ENCODE measurements at regions not wholly inside any gene's neighbourhood (a gene's known extent, or its start where the extent isn't known, plus 50 kb on each side); places are given as distances from the start of the nearest gene placed in this dataset.

DNA sequence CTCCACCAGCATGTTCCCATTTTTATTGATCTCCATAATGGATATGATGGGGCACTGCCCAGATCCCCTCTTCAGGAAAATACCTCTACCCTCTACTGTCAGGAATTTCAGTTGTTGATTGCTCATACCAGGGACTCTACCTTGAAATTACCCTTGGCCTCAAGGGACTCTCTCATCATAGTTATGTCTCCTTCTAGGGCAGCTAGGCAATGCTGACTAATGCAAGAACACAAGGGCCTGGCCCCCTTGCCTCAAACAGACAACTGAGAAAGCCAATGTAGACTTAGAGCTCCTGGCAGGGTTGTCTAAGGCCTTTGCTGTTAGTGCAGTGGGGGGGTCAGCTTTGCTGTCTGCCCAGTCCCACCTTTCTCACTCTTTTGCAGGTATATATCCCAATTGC is 493.1 kb downstream of the BTBD3 start:
- no peaks in the 10 kb centered on the region for H3K27me3 ChIP-seq
- no peak overlapping the region for H3K4me3 ChIP-seq
- no peak overlapping the region for H2AFZ ChIP-seq
- no peaks in the 10 kb centered on the region for H3K79me2 ChIP-seq
- DNase-seq (ENCODE audit: low spot score), result no peak
- H3K9me3 ChIP-seq (ENCODE audit: low read depth), result no peaks in the 10 kb centered on the region
- H3K27ac ChIP-seq, result no peak overlapping the region
- H3K4me1 ChIP-seq (ENCODE audit: insufficient read depth), result peaks cover 15% of the 10 kb centered on the region
- TF ChIP-seq, protein P1, sequence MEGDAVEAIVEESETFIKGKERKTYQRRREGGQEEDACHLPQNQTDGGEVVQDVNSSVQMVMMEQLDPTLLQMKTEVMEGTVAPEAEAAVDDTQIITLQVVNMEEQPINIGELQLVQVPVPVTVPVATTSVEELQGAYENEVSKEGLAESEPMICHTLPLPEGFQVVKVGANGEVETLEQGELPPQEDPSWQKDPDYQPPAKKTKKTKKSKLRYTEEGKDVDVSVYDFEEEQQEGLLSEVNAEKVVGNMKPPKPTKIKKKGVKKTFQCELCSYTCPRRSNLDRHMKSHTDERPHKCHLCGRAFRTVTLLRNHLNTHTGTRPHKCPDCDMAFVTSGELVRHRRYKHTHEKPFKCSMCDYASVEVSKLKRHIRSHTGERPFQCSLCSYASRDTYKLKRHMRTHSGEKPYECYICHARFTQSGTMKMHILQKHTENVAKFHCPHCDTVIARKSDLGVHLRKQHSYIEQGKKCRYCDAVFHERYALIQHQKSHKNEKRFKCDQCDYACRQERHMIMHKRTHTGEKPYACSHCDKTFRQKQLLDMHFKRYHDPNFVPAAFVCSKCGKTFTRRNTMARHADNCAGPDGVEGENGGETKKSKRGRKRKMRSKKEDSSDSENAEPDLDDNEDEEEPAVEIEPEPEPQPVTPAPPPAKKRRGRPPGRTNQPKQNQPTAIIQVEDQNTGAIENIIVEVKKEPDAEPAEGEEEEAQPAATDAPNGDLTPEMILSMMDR (IDR thresholded peaks at IDR 0.05; ENCODE audit: poor library complexity), result no peak
- no peak for TF ChIP-seq EZH2 (IDR thresholded peaks at IDR 0.05; ENCODE audit: borderline replicate concordance)
- no peak for TF ChIP-seq EZH2phosphoT487 (IDR thresholded peaks at IDR 0.05; ENCODE audit: low read depth, severe bottlenecking, unreplicated experiment)
- no peak overlapping the region for H3K4me2 ChIP-seq
- H3K36me3 ChIP-seq (replicated peaks; ENCODE audit: insufficient read depth, low read depth), result no peaks in the 10 kb centered on the region
- no peaks in the 10 kb centered on the region for H4K20me1 ChIP-seq (ENCODE audit: insufficient read depth, poor library complexity, severe bottlenecking)
- H3K9me2 ChIP-seq (replicated peaks; ENCODE audit: insufficient read depth), result no peaks in the 10 kb centered on the region

DNA sequence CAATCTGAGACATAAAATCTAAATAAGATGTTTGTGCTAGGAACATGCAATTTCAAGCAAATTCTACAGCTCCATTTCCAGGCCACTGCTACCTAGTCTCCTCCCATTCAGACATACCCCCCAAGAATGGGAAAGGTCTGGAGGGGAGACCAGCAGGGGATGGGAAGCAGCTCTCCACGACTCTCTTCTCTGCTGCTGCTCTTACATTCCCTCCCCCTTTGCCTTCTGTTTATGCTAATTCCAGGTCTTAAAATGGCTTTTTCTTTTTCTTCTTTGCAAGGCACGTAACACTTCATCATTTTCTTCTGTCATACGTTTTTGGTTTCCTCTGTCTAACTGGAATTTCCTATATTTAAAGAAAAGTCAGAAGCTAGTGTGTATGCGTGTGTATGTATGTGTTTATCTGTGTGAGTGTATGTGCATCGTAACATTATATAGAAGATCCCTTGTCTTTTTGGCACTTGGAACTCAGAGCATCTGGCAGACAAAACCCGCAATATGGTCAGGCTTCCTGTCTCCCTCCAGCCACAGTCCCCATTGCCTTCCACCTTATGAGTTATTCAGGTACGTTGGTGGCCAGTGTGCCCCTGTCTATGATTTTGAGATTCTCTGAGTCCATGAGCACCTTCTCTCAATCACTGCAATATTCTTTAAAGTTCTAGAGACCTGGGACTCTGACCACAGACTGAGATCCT is 493.7 kb downstream of the BTBD3 start:
- Histone ChIP-seq H3K27ac (no peak overlapping the region), H4K20me1 (ENCODE audit: insufficient read depth, poor library complexity, severe bottlenecking) (no peaks in the 10 kb centered on the region), H3K4me2 (no peak overlapping the region), H3K36me3 (replicated peaks; ENCODE audit: insufficient read depth, low read depth) (no peaks in the 10 kb centered on the region), H3K27me3 (no peaks in the 10 kb centered on the region), H3K4me3 (no peak overlapping the region), H3K9me3 (ENCODE audit: low read depth) (no peaks in the 10 kb centered on the region), H3K4me1 (ENCODE audit: insufficient read depth) (peaks cover 16% of the 10 kb centered on the region), H2AFZ (no peak overlapping the region), H3K9me2 (replicated peaks; ENCODE audit: insufficient read depth) (no peaks in the 10 kb centered on the region), H3K79me2 (no peaks in the 10 kb centered on the region)
- WGBS (ENCODE audit: low lambda C conversion rate, missing lambda C conversion rate), result 78% methylated on average over 7 of the region's 7 CpGs
- DNase-seq (ENCODE audit: low spot score), result no peak
- TF ChIP-seq EZH2 (IDR thresholded peaks at IDR 0.05; ENCODE audit: borderline replicate concordance) (no peak), EZH2phosphoT487 (IDR thresholded peaks at IDR 0.05; ENCODE audit: low read depth, severe bottlenecking, unreplicated experiment) (no peak)
- TF ChIP-seq, protein P1 (IDR thresholded peaks at IDR 0.05; ENCODE audit: poor library complexity), result no peak

DNA sequence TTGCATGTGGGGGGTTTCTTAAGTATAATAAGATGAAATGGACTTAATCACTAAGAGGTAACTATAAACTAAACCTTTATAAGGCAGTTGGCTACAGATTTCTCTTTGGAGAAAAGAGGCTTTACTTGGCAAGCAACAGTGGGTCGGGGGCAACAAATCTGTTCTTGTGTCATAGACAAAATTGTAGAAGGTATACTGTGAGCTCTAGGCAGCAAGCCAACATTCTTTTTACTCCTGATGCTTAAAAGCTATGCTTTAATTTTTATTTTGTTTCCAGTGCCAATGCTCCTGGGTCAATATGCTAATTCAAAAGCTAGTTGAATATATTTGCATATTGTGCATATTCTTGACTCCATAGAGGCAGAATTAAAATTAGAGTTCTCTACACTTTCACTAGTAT is 495.4 kb downstream of the BTBD3 start:
- 86% methylated on average over 1 of the region's 1 CpG for WGBS (ENCODE audit: low lambda C conversion rate, missing lambda C conversion rate)
- Histone ChIP-seq H3K27me3 (no peaks in the 10 kb centered on the region), H3K36me3 (replicated peaks; ENCODE audit: insufficient read depth, low read depth) (no peaks in the 10 kb centered on the region), H3K9me3 (ENCODE audit: low read depth) (no peaks in the 10 kb centered on the region), H3K4me2 (no peak overlapping the region), H2AFZ (no peak overlapping the region), H3K4me1 (ENCODE audit: insufficient read depth) (peaks cover 19% of the 10 kb centered on the region), H3K9me2 (replicated peaks; ENCODE audit: insufficient read depth) (no peaks in the 10 kb centered on the region), H3K79me2 (no peaks in the 10 kb centered on the region), H3K27ac (no peak overlapping the region), H3K4me3 (no peak overlapping the region), H4K20me1 (ENCODE audit: insufficient read depth, poor library complexity, severe bottlenecking) (no peaks in the 10 kb centered on the region)
- no peak for DNase-seq (ENCODE audit: low spot score)
- TF ChIP-seq, protein P1 (IDR thresholded peaks at IDR 0.05; ENCODE audit: poor library complexity), result no peak
- TF ChIP-seq EZH2 (IDR thresholded peaks at IDR 0.05; ENCODE audit: borderline replicate concordance), result no peak
- TF ChIP-seq EZH2phosphoT487 (IDR thresholded peaks at IDR 0.05; ENCODE audit: low read depth, severe bottlenecking, unreplicated experiment), result no peak

Data from hepatocyte (in vitro differentiated cells).